IMR-90 (cell line): ENCODE measurements at regions not wholly inside any gene's neighbourhood (a gene's known extent, or its start where the extent isn't known, plus 50 kb on each side); places are given as distances from the start of the nearest gene placed in this dataset.

Experiments used
- ATAC-seq: fragments of 200-7000 bp; cut with Tn5 transposase; 2 replicates; pipeline ENCODE4 v1.9.1; 2020; ENCODE audit warnings: low read depth, mild to moderate bottlenecking, moderate library complexity
- BruUV-seq: library from RNA; stranded (reverse); fragments of 400-500 nt; replicated peaks from 2 replicates; lab custom pipeline; 2021; lab: Mats Ljungman, UMichigan
- CTCF ChIA-PET: fragments of 300-600 bp; formaldehyde crosslinking; extraction: SDS; loops from one replicate; lab custom pipeline; 2021; ENCODE audit warnings: antibody characterized with exemption; lab: Yijun Ruan, JAX
- POLR2A ChIA-PET: fragments of 300-600 bp; sonication (Branson Sonifier 250); formaldehyde crosslinking; loops from one replicate; lab custom pipeline; 2022; ENCODE audit warnings: antibody characterized with exemption; ENCODE audit not compliant: unreplicated experiment; lab: Charles Lee
- DNase-seq: peaks from one replicate; pipeline ENCODE4 v3.0.0; 2013
- H2AFZ ChIP-seq: replicated peaks from 2 replicates; pipeline ENCODE3; 2013; ENCODE audit warnings: low read length, mild to moderate bottlenecking; ENCODE audit not compliant: poor library complexity
- H2AK5ac ChIP-seq: 2 replicates; pipeline ENCODE4 v1.6.1; 2013; ENCODE audit warnings: low read depth, low read length, inconsistent platforms
- H2AK9ac ChIP-seq: replicated peaks from 2 replicates; pipeline ENCODE3; 2013; ENCODE audit warnings: mild to moderate bottlenecking, low read depth, low read length, moderate library complexity; ENCODE audit not compliant: poor library complexity
- H2BK120ac ChIP-seq: 2 replicates; pipeline ENCODE4 v1.6.1; 2013; ENCODE audit warnings: low read depth, low read length, inconsistent platforms
- H2BK15ac ChIP-seq: 3 replicates; pipeline ENCODE4 v1.6.1; 2013; ENCODE audit warnings: low read depth, low read length, inconsistent platforms
- H2BK20ac ChIP-seq: 2 replicates; pipeline ENCODE4 v1.6.1; 2013; ENCODE audit warnings: low read depth, mild to moderate bottlenecking, inconsistent platforms, low read length, moderate library complexity
- H2BK5ac ChIP-seq: 2 replicates; pipeline ENCODE4 v1.6.1; 2013; ENCODE audit warnings: mild to moderate bottlenecking, low read depth, low read length, inconsistent platforms; ENCODE audit not compliant: poor library complexity, severe bottlenecking
- H3K14ac ChIP-seq: replicated peaks from 2 replicates; pipeline ENCODE4 v1.6.1; 2013; ENCODE audit warnings: low read depth, low read length, inconsistent platforms
- H3K18ac ChIP-seq: 2 replicates; pipeline ENCODE4 v1.6.1; 2013; ENCODE audit warnings: low read depth, low read length, control low read depth
- H3K23ac ChIP-seq: 2 replicates; pipeline ENCODE4 v1.6.1; 2013; ENCODE audit warnings: low read depth, low read length, inconsistent platforms
- H3K27ac ChIP-seq: 2 replicates; pipeline ENCODE4 v1.5.1; 2013; ENCODE audit warnings: mild to moderate bottlenecking, control low read depth, low read length; ENCODE audit not compliant: insufficient read depth
- H3K27me3 ChIP-seq: 2 replicates; pipeline ENCODE4 v1.6.1; 2013; ENCODE audit warnings: low read length; ENCODE audit not compliant: control insufficient read depth, insufficient read depth
- H3K36me3 ChIP-seq: 2 replicates; pipeline ENCODE4 v1.6.1; 2013; ENCODE audit warnings: low read length, mixed read lengths; ENCODE audit not compliant: control insufficient read depth, insufficient read depth
- H3K4ac ChIP-seq: 2 replicates; pipeline ENCODE4 v1.6.1; 2013; ENCODE audit warnings: low read depth, low read length, inconsistent platforms
- H3K4me1 ChIP-seq: 2 replicates; pipeline ENCODE4 v1.6.1; 2013; ENCODE audit warnings: low read length, mixed read lengths; ENCODE audit not compliant: control insufficient read depth, insufficient read depth
- H3K4me2 ChIP-seq: 2 replicates; pipeline ENCODE4 v1.6.1; 2013; ENCODE audit warnings: low read depth, mild to moderate bottlenecking, control low read depth, low read length, moderate library complexity
- H3K4me3 ChIP-seq: 2 replicates; pipeline ENCODE4 v1.5.1; 2013; ENCODE audit warnings: low read depth, mild to moderate bottlenecking, control low read depth, low read length, moderate library complexity; ENCODE audit not compliant: insufficient read depth
- H3K56ac ChIP-seq: 2 replicates; pipeline ENCODE4 v1.6.1; 2013; ENCODE audit warnings: low read length, inconsistent platforms; ENCODE audit not compliant: insufficient read depth; ENCODE audit errors: extremely low read depth
- H3K79me1 ChIP-seq, 2 experiments: 2 replicates each; pipeline ENCODE4 v1.6.1; 2013; ENCODE audit warnings: low read length in 2 of 2, inconsistent platforms in 1 of 2, low read depth in 1 of 2
- H3K9ac ChIP-seq: 2 replicates; pipeline ENCODE4 v1.6.1; 2013; ENCODE audit warnings: low read depth, low read length, control low read depth
- H3K9me1 ChIP-seq: 2 replicates; pipeline ENCODE4 v1.6.1; 2013; ENCODE audit warnings: low read length, inconsistent platforms; ENCODE audit not compliant: insufficient read depth
- H3K9me3 ChIP-seq: 2 replicates; pipeline ENCODE4 v1.6.1; 2013; ENCODE audit warnings: low read length; ENCODE audit not compliant: control insufficient read depth, insufficient read depth
- H4K20me1 ChIP-seq: 2 replicates; pipeline ENCODE4 v1.6.1; 2013; ENCODE audit warnings: low read length, inconsistent platforms; ENCODE audit not compliant: insufficient read depth
- H4K5ac ChIP-seq: 2 replicates; pipeline ENCODE4 v1.6.1; 2013; ENCODE audit warnings: mild to moderate bottlenecking, low read depth, low read length, control low read depth
- H4K8ac ChIP-seq, 2 experiments: 2 replicates each; pipeline ENCODE4 v1.6.1; 2013; ENCODE audit warnings: low read depth in 2 of 2, low read length in 2 of 2, control low read depth in 1 of 2, inconsistent platforms in 1 of 2
- H4K91ac ChIP-seq: 2 replicates; pipeline ENCODE4 v1.6.1; 2013; ENCODE audit warnings: low read depth, low read length, inconsistent platforms; ENCODE audit not compliant: insufficient read depth
- BHLHE40 ChIP-seq: fragments of 150-350 bp; IDR thresholded peaks from 2 replicates; pipeline ENCODE4 v1.6.1; 2016; ENCODE audit warnings: mild to moderate bottlenecking, low read depth, low read length
- CEBPB ChIP-seq: IDR thresholded peaks from 2 replicates; pipeline ENCODE4 v1.6.1; 2012; ENCODE audit warnings: low read depth, low read length, improper control_type of control experiment
- CTCF ChIP-seq: conservative IDR thresholded peaks from 2 replicates; pipeline ENCODE4 v1.5.1; 2012; ENCODE audit warnings: mild to moderate bottlenecking, low read depth, low read length, improper control_type of control experiment
- FOS ChIP-seq: fragments of 150-350 bp; IDR thresholded peaks from 2 replicates; pipeline ENCODE4 v1.6.1; 2016; ENCODE audit warnings: low read depth, low read length
- MAFK ChIP-seq: IDR thresholded peaks from 2 replicates; pipeline ENCODE4 v1.6.1; 2012; ENCODE audit warnings: low read depth, low read length, improper control_type of control experiment
- MAZ ChIP-seq: IDR thresholded peaks from 2 replicates; pipeline ENCODE4 v1.6.1; 2012; ENCODE audit warnings: low read depth, mild to moderate bottlenecking, low read length, improper control_type of control experiment, moderate library complexity, borderline replicate concordance
- MXI1 ChIP-seq: IDR thresholded peaks from 2 replicates; pipeline ENCODE4 v1.6.1; 2012; ENCODE audit warnings: low read depth, mild to moderate bottlenecking, low read length, moderate library complexity, borderline replicate concordance
- NFE2L2 ChIP-seq: fragments of 150-350 bp; IDR thresholded peaks from 2 replicates; pipeline ENCODE4 v1.6.1; 2016; ENCODE audit warnings: low read depth, mild to moderate bottlenecking, low read length
- POLR2A ChIP-seq: IDR thresholded peaks from 2 replicates; pipeline ENCODE4 v1.6.1; 2012; ENCODE audit warnings: mild to moderate bottlenecking, low read depth, low read length
- RAD21 ChIP-seq: IDR thresholded peaks from 2 replicates; pipeline ENCODE4 v1.6.1; 2012; ENCODE audit warnings: low read length, improper control_type of control experiment
- RCOR1 ChIP-seq: IDR thresholded peaks from 2 replicates; pipeline ENCODE4 v1.6.1; 2012; ENCODE audit warnings: mild to moderate bottlenecking, low read length, improper control_type of control experiment; ENCODE audit not compliant: insufficient replicate concordance
- SMC3 ChIP-seq: fragments of 150-350 bp; IDR thresholded peaks from 2 replicates; pipeline ENCODE4 v1.6.1; 2016; ENCODE audit warnings: low read depth, mild to moderate bottlenecking, antibody characterized with exemption, low read length, moderate library complexity
- USF2 ChIP-seq: fragments of 150-350 bp; IDR thresholded peaks from 2 replicates; pipeline ENCODE4 v1.6.1; 2017; ENCODE audit warnings: mild to moderate bottlenecking, antibody characterized with exemption, low read length, low read depth
- WGBS, 2 experiments: methylation state at CpG; one replicate each; pipeline versions ENCODE4 v1.1.5 to v1.1.7; 2013; ENCODE audit warnings: missing lambda C conversion rate in 2 of 2; ENCODE audit not compliant: insufficient read length in 1 of 2; ENCODE audit errors: extremely low coverage in 2 of 2; 5-methylcytosine and 5-hydroxymethylcytosine counted together
- dilution Hi-C: fragments of 300-500 bp; cut with HindIII; formaldehyde crosslinking; loops from one replicate; pipeline ENCODE4 v1.14.3; 2018; ENCODE audit warnings: low sequenced_read_pairs; ENCODE audit not compliant: unreplicated experiment
- in situ Hi-C: fragments of 300-500 bp; cut with MboI; formaldehyde crosslinking; loops from 3 replicates; pipeline ENCODE4 v1.14.3; 2019; ENCODE audit warnings: low sequenced_read_pairs, inconsistent platforms, mixed read lengths
- intact Hi-C: fragments of 100-400 bp; cut with micrococcal nuclease; formaldehyde crosslinking; loops from 2 replicates; pipeline ENCODE4 v1.10.0; 2022
- TF ChIP-seq, protein P1 (sequence below): fragments of 150-350 bp; IDR thresholded peaks from 2 replicates; pipeline ENCODE4 v1.6.1; 2016; ENCODE audit warnings: low read depth, mild to moderate bottlenecking, low read length, moderate library complexity, borderline replicate concordance

DNA sequence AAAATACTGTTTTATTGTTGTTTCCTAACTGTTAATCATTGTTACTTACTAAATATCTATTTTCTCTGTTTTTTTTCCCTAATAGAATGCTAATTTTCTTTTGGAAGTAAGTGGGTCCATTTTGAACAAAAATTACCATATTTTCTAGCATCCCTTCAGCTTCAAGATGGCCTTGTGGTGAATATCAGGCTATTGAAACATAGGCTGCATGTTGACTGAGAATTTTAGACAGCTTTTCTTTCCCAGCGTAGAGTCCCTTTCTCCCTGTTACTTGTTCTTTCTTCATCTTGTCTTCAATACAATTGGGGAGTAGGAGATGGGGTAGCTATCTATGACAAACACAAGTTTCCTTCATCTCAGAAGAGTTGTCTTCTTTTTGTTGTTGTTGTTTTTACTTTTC is 397.0 kb downstream of the DOK5 start:
- no peak overlapping the region for H2BK120ac ChIP-seq
- H3K14ac ChIP-seq = no peak overlapping the region
- H3K9me3 ChIP-seq = peaks cover 2% of the 10 kb centered on the region; the same call in 1 of the 2 replicates
- no peak overlapping the region for H3K9ac ChIP-seq
- H4K8ac ChIP-seq = no peak overlapping the region
- no peaks in the 10 kb centered on the region for H3K9me1 ChIP-seq
- H3K23ac ChIP-seq = no peak overlapping the region
- no peak overlapping the region for H2BK20ac ChIP-seq
- no peak overlapping the region for H4K5ac ChIP-seq
- no peak overlapping the region for H2BK5ac ChIP-seq
- no peak overlapping the region for H2AK9ac ChIP-seq
- H3K27ac ChIP-seq = no peak overlapping the region
- no peak overlapping the region for H3K4me2 ChIP-seq
- H3K4me3 ChIP-seq = no peak overlapping the region
- no peak overlapping the region for H3K4ac ChIP-seq
- H4K20me1 ChIP-seq = no peaks in the 10 kb centered on the region
- no peaks in the 10 kb centered on the region for H3K79me1 ChIP-seq
- ChIA-PET POLR2A (no interaction called here), CTCF (no interaction called here)
- no peaks in the 10 kb centered on the region for H3K4me1 ChIP-seq
- H3K56ac ChIP-seq = no peak overlapping the region
- in situ Hi-C loops = no loop called here
- intact Hi-C loops = no loop called here
- dilution Hi-C loops = no loop called here
- no peak overlapping the region for H2AFZ ChIP-seq
- no peak overlapping the region for H3K18ac ChIP-seq
- H3K36me3 ChIP-seq = no peaks in the 10 kb centered on the region
- no peak for DNase-seq
- H4K91ac ChIP-seq = no peak overlapping the region
- no peak for ATAC-seq
- no CpG with 5 or more reads among the region's 1 CpG for WGBS, 2 experiments
- no peak overlapping the region for H2BK15ac ChIP-seq
- TF ChIP-seq NFE2L2 (no peak), RAD21 (no peak), SMC3 (no peak), MAZ (no peak), MXI1 (no peak), FOS (no peak), POLR2A (no peak), BHLHE40 (no peak), CTCF (no peak), USF2 (no peak), MAFK (no peak), RCOR1 (no peak), CEBPB (no peak)
- TF ChIP-seq, protein P1, sequence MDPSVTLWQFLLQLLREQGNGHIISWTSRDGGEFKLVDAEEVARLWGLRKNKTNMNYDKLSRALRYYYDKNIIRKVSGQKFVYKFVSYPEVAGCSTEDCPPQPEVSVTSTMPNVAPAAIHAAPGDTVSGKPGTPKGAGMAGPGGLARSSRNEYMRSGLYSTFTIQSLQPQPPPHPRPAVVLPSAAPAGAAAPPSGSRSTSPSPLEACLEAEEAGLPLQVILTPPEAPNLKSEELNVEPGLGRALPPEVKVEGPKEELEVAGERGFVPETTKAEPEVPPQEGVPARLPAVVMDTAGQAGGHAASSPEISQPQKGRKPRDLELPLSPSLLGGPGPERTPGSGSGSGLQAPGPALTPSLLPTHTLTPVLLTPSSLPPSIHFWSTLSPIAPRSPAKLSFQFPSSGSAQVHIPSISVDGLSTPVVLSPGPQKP = no peak
- no peak overlapping the region for H2AK5ac ChIP-seq
- no peaks in the 10 kb centered on the region for H3K27me3 ChIP-seq
- BruUV-seq = no TSS peak
